Bone marrow (tissue), 2 donors: ENCODE measurements at regions not wholly inside any gene's neighbourhood (a gene's known extent, or its start where the extent isn't known, plus 50 kb on each side); places are given as distances from the start of the nearest gene placed in this dataset.
"Not testable (repeated sequence)": the region's sequence is repeated elsewhere in the genome, so short reads cannot be mapped to it uniquely, and the experiment has no call there.

ENCODE experiments used
- DNase-seq, 2 donors: peaks; one replicate each; lab custom pipeline; 2025; lab: John Stamatoyannopoulos, UW

DNA sequence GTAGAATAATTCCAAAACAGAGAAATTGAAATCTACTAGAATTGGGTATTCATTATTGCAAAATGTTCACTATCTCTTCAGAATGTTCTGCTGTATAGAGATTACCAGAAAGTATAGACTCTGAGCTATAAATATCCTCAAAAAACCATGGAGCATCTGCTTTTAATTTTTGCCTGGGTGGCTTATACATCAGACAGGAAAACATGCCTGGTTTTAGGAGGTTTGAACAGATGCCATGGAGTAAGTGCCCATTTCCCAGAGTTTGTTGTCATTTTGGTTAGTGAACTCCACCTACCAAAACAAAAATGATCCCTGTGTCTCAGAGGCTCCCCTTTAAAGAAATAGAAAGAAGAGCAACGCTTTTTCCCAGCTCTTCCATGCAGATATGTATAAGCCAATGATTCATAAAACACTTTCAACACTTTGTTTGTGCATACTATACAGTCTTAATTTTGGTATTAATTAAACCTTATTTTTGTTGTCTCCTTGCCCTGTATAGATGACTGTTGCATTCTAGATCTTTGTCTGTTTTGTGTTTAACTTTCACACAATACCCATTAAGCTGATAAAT, 68.7 kb downstream of the MEPE start:
- no peak for DNase-seq

DNA sequence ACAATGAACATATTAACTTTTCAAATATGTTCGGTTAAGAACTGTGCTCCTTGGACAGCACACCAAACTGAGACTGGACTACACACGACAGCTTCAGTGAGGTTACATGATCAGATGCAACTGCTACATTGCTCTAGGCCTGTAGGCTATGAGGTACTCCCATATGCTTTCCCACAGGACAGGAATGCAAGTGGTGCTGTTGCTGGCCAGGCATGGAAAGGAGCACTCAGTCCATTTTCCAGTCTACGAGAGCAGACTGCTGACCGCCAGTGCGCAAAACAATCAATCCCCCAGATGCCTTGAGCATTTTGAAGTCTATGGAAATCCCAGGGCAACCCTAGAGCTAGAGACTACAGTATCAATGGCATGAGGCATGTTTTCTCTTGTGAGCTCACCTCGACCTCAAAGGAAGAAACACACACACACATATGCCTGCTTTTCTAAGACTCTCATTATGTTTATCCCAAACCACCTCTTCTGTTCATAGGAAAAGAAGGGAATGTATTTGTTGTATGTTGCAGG, 70.8 kb upstream of the SPP1 start:
- DNase-seq = no peak

DNA sequence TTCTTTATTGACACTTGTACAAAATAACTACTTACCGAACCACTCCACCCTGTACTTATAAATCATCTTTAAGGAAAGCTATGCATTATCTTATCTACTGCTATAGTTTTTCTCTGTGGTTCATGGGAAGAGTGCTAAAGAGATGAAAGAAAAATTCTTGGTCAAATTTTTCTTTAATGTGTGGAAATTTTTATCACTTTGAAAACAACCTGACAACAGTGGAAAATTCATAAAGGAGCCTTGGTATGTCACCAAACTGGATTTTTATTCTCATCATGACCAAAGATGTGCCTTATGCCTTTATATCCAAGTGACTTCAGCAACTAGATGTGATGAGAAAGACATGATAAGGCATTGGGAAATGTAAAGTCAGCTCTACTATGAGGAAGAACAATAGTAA, 67.2 kb upstream of the SPP1 start:
- DNase-seq = no peak

DNA sequence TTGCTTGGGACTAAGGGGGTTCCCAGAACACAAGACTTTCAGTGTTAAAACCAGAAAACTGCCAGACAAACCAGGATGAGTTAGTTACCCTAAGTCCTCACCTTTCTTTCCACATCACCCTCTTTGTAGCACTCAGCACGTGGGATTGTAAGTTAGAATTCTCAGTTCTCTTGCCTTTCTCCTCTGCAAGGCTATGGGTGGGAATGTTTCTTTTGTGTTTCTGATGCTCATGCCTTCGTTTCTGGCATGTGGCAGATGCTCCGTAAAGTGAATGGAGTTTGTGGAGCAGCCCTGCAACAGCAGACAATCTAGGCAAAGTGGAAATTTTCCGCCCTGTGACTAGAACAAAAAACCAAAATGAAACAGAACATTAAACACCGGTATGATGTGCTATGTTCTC, 64.7 kb upstream of the SPP1 start:
- DNase-seq = no peak

DNA sequence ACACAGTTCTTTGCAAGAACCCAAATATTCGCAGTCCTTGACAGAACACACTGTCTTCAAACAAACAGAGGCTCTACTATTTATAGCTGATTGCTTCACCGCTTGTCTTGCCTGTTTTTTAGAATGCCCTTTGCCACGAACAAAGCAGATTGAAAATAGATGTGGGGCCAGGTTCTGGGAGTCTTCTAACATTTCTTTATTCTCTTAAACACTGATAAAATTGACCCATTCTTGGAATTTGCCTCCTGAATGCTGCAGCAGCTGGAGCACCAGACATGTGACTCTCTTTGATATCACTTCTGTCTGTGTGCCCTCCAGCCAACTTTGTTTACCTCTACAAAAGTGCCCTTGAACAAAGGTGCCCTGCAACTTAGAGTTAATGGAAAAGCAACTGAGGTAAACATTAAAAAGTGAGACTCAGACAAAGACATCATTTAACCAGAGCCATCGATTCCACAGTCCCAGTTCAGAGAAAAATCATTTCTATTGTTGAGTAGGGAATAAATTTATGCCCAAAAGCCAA, 64.2 kb upstream of the SPP1 start:
- DNase-seq = no peak

DNA sequence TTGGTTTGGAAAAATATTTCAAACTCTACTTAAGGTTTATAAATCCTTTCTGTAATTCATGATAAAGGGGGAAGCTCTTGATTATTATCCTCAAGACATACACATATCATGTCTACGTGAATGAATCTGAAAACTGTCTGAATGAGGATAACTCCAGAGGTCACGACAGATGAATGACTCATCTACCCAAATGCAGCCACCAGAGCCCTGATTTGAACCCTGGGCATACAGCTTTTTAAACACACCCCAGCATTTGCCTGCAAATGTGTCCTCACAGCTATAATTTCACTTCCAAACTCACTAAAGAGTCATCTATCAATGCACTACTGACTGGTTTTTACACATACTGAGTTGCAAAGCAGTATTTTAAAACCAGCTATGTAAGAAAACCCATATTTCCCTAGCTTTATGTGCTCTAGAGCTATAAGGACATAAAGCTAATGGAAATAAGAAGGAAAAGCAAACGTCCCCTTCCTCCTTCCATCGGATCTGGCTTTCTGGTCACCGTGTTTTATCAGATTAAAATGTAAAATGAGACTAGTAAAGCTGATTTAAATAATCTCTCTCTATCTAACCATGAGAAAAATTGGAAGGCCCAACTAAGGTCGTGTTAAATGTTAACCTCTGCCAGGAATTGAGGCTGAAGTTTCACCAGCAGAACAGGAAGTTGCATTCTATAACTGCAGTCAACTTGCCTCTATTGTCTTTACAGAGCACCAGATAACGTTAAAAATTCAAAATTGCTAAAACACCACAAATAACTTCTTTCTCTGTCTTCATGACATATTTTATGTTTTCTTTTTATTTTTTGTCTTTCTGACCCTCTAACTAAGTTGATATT, 63.1 kb upstream of the SPP1 start:
- DNase-seq = no peak

DNA sequence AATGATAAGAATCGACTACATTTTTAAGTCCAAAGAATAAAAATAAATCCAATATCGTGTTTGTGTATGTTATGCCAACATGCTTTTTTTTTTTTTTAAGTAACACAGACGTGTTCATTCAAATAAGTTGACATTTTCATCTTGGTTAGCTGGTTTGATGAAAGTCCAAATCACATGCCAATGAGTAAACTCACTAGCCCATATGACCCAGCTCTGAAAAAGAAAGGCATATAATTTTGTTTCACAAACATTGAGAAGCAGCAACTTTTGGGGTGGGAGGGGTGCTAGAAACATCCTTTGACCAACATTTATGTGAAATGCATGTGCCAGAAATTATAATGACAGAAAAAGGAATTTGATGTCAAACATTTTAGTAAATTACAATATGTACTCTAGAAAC, 61.6 kb upstream of the SPP1 start:
- DNase-seq = no peak

DNA sequence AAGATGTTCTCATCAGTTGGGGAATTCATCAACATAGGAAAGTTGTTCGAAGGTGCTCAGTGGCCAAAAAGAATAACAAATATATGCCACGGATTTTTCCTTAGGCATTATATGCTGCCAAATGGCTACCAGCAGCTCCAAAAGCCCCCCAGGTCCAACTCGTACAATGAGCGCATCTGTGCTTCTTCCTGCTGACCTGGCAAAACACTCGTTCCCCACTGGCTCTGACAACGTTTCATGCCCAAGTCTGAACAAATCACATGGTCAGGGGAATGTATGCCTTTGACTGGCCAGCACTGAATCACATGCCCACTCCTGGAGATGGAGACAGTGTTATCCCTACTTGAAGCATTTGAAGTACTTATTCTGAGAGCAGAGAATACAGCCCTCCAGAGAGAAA, 59.9 kb upstream of the SPP1 start:
- DNase-seq = no peak

DNA sequence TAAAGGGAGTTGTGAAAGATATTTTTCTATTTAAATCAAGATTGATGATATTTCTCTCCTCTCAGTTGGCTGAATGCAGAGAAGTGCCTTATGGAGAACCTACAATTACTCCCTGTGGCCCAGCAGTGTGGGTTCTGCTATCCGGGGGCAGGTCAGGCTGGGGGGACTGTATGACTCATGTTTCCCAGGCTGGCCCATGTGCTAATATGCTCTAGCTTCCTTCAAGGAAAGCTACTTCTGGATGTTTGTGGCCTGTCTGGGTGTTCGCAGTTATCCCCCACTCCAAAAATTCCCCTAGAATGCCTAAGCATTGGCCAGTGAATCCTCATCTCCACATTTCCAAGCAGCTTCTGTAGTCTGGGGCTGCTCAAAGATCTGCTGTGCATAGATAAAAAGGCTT, 58.9 kb upstream of the SPP1 start:
- peak in 1 of 2 donors; percentile 32 for DNase-seq

DNA sequence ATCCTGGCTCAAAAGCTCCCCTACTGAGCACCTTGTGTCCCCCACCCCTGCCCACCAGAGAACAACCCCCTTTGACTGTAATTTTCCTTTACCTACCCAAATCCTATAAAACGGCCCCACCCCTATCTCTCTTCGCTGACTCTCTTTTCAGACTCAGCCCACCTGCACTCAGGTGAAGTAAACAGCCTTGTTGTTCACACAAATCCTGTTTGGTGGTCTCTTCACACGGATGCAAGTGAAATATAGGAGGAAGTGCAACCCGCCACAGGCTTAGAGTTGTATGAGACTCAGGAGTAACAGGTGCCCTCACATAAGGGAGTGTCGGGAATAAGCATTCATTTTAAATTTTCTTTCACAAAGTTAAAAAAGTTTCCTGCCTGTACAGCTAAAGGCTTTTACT, 57.6 kb upstream of the SPP1 start:
- not testable (repeated sequence) for DNase-seq

DNA sequence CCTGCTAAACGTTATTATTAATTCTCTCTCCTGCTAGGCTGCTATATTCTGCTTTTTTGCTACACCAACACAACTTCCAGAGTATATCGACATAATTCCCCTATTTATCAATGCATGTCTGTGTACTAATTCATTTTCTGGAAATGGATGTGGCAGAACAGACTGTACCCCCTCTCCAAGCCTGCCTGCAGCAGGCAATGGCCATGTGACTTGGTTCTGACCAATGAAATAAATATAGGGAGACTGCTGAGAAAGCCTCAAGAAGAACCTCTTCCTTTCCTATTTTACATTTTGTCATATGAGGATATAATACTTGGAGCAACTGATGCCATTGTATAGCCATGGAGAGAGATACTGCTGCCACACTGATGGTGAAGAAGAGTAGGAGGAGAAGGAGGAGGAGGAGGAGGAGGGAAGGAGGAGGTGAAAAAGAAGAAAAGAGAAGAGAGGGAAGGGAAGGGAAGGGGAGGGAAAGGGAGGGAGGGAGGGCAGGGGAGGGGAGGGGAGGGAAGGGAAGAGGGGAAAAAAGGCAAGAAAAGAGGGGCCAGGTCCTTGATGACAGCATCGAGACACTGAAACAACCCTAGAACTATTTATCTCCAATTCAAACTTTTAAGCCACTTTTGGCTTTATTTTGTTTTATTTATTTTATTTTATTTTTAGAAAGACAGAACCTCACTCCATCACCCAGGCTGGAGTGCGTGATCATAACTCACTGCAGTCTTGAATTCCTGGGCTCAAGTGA, 57.0 kb upstream of the SPP1 start:
- DNase-seq = no peak

DNA sequence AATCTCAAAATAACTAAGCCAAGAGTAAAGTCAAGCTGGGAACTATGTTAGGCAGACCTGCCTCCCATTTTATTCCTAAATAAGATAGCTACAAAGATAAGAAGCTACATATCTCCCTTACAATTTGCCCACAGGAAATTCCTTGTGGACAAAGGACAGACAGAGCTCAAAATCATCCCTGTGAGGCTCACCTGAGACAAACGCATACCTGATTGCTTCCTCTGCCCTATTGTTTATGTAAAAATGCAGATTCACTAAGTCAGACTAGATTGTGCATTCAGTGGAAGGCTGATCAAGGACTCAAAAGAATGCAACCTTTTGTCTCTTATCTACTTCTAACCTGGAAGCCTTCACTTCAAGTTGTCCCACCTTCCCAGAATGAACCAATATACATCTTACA, 56.2 kb upstream of the SPP1 start:
- DNase-seq = not testable (repeated sequence)

DNA sequence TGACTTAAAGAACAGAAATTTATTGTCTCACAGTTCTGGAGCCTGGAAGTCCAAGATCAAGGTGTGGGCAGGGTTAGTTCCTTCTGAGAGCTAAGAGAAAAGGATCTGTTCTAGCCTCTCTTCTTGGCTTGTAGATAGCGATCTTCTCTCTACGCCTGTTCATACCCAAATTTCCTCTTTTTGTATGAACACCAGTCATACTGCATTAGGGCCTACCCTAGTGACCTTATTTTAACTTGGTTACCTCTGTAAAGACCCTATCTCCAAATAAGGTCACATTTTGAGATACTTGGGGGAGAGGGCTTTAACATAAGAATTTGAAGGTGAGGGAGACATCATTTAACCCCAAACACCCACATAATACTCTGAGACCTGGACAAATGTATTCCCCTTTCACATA, 55.6 kb upstream of the SPP1 start:
- peak in 1 of 2 donors; percentile 41 for DNase-seq

DNA sequence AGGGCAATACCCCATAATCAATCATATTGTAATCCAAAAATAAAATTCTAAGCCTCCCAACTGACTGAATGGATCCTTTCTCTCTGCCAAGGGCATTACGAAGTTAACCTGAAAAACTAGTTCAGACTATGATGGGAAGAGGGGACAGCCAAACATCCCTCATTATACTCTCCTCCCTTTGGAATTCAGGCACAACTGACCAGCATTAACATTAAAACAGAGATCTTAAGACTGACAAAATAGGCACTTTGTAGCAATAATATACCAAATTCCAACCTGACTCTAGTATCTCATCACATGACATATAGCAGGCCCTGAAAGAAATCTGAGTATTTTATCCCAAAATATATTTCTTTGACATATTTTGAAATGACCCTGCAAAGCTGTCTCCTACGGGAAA, 55.0 kb upstream of the SPP1 start:
- DNase-seq = no peak

DNA sequence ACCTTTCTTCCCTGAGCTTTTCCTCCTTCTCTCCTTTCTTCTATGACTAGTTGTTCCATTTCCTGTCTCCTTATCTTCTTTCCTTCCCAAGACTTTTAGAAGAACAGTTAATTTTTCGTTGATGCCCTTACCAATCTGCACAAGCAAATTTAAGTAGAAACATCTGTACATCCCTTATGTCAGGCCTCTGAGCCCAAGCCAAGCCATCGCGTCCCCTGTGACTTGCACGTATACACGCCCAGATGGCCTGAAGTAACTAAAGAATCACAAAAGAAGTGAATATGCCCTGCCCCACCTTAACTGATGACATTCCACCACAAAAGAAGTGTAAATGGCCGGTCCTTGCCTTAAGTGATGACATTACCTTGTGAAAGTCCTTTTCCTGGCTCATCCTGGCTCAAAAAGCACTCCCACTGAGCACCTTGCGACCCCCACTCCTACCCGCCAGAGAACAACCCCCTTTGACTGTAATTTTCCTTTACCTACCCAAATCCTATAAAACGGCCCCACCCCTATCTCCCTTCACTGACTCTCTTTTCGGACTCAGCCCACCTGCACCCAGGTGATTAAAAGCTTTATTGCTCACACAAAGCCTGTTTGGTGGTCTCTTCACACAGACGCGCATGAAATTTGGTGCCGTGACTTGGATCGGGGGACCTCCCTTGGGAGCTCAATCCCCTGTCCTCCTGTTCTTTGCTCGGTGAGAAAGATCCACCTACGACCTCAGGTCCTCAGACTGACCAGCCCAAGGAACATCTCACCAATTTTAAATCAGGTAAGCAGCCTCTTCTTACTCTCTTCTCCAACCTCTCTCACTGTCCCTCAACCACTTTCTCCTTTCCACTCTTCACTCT, 53.7 kb upstream of the SPP1 start:
- not testable (repeated sequence) for DNase-seq

DNA sequence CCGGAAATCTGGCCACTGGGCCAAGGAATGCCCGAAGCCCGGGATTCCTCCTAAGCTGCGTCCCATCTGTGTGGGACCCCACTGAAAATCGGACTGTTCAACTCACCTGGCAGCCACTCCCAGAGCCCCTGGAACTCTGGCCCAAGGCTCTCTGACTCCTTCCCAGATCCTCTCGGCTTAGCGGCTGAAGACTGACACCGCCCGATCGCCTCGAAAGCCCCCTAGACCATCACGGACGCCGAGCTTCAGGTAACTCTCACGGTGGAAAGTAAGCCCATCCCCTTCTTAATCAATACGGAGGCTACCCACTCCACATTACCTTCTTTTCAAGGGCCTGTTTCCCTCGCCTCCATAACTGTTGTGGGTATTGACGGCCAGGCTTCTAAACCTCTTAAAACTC, 51.4 kb upstream of the SPP1 start:
- DNase-seq = not testable (repeated sequence)
